Putamen (tissue), 1 donor: ENCODE measurements at regions not wholly inside any gene's neighbourhood (a gene's known extent, or its start where the extent isn't known, plus 50 kb on each side); places are given as distances from the start of the nearest gene placed in this dataset.
"Not testable (repeated sequence)": the region's sequence is repeated elsewhere in the genome, so short reads cannot be mapped to it uniquely, and the experiment has no call there.

ENCODE experiments used
- DNase-seq: peaks from one replicate; pipeline ENCODE4 v3.0.0-alpha.2; 2016; ENCODE audit warnings: low spot score

DNA sequence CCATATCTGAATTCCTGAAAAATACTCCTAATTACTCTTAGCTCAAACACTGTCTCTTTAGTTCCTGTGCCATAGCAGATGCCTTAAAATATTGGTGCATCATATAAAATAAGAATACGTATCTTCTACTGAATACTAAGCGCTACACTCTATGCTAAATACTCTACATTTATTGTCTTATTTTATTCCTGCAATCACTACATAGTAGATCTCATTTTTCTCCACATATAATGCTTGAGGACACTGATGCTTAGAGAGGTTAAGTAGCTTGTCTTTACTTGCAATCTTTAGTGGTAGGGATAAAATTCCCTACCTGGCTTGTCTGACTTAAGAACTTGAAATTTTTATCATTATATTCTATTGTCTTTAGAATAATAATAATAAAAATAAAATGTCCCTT, 137.3 kb upstream of the SETBP1 start:
- DNase-seq = no peak

DNA sequence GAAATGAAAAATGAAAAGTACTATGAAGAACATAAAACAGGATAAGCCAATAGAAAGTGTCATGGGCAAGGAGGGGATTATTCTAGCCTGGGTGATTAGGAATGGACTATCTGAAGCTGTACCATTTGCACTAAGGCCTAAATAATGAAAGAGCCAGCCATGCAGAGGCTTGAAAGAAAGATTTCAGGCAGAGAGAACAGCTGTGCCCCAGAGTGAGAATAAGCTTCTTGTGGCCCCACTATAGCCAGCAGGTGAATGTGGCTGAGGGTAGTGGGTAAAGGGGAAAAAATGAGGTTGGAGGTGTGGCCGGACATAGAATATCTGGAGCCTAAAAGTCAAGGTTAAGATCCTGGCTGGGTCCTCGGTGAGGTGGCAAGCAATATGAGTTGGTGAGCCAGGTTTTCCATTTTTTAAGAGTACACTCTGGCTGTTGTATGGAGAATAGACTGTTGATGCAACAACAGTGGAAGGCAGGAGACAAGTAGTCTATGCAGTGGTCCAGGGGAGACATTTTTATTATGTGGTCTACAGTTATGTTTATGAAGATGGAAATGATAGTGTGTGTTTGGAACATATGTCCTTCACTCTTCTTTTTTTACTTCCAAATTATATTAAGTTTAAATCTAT, 135.2 kb upstream of the SETBP1 start:
- DNase-seq = no peak

DNA sequence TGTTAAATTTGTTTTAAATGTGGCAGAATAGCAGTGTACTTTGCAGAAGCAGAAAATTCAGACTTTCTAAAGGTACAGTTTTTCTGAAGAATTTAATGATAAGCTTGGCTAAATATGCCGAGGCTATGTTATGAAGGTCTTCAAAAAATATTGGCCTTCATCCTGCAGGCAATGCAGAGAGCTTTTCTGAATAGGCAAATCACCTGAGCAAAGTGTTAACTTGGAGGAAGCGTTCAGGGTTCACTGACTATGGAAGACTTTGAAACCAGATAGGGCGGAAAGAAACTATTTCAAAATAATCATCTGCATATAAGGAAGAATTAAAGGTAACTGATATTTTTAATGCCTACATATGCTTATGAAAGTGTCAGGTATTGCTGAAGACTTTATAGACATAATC, 133.7 kb upstream of the SETBP1 start:
- DNase-seq = no peak

DNA sequence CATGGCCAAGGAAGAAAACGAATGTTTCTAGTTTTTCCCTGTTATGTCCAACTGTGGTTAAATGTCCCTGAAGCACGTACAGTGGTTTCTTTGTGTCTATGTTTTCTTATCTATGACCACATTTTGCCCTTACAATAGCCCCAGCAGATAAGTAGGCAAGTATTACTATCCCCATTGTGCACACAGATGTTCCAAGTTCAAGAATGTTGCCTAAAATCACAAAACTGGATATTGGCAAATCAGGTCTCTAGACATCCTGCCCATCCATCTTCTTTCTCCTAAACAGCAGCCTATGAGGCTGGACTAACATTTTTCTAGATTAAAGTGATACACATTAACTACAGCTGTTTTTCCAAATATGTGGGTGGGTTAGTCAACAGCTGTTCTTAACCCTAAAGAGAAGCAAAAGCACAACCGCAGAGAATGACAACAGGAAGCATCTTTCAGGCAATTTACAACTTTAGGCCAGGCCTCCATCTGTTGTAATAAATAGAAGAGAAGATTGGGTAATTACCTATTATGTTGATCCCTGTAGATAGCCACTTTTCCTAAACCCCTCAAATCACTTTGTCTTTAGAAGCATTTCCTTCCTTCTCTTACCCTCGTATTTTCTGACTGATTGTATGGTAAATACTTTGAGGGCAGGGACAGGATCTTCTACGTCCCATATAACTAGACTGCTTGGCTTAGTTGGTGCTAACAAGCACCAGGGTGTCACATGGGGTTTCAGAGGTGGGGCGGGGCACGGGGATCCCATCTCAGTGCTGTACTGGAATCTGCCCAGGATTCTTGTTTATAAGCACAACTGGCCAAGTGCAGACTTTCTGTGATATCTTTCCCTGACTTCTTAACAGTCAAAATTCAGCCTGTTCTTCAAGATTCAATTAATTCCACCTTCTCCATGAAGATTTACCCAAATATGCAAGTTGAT, 132.1 kb upstream of the SETBP1 start:
- DNase-seq = no peak

DNA sequence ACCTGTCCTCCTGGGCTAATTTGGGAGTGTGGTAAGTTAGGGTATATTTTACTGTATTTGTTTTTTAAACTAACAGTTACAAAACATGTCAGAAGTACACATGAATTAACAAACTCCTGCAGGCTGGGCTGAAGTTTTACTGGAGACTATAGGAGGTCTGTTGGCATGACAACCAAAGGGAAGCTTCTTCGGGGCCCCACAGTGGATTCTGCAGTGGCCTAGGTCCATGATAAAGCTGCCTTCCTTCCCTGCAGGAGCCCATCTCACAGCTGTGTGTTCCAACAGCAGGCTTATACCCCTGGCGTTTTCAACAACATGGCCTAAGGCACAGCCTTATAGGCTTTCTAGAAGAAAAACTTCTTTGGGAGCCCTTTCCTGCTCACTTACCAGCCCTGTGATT, 128.0 kb upstream of the SETBP1 start:
- no peak for DNase-seq

DNA sequence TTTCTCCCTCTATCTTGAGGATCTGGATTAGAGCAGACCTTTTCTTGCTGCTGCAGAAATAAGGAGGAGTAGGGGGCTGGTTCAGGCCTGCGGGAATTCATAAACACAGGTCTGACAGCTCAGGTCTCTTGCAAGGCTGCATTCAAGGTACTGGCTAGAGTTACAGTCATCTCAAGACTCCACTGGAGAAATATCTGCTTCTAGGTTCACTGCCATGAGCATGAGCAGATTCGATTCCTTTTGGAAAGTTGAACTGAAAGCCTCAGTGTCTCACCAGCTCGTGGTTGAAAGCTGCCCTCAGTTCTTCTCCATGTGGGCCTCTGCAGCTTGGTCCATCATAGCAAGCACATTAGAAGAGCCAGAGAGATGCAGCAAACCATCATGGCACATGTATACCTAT, 124.4 kb upstream of the SETBP1 start:
- no peak for DNase-seq

DNA sequence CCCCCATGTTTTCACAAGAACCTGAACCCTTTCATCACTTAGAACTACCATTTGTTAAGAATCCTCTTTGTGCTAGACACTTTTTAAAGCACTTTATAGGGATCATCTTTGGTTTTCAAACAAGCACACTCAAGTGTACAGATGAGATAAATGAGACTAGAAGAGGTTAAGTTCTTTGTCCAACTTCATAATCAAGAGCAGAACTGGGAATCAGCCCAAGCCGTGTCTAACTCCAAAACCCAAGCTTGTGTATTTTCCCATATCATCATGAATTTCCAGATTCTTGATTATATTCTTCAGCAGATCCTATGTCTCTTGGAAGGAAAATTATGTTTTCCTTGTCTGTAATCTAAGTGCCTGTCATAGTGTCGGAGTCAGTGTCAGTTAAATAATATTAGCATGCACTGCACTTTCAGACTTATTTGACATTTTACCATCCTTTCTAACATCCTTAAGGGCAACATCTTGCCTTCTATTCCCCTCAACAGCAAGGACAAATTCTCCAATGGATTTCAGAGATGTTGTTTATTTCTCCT, 123.0 kb upstream of the SETBP1 start:
- no peak for DNase-seq

DNA sequence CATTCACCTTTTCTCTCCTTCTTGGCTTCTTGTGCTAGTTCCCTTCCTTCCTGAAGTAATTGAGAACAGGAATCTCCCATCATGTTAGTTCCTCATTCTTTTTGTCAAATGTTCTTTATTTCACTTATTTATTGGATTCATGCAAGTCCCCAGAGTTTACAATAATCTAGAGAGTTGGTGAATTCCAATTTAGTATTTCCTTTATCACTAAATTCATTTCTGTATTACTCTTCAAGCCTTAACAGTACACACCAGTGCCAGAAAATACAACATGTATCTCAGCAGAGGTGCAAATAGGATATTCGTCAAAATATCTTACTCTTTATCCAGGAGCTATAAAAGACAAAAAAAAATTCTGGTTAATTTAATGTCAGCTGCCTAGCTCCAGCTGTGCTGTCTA, 121.9 kb upstream of the SETBP1 start:
- DNase-seq = no peak

DNA sequence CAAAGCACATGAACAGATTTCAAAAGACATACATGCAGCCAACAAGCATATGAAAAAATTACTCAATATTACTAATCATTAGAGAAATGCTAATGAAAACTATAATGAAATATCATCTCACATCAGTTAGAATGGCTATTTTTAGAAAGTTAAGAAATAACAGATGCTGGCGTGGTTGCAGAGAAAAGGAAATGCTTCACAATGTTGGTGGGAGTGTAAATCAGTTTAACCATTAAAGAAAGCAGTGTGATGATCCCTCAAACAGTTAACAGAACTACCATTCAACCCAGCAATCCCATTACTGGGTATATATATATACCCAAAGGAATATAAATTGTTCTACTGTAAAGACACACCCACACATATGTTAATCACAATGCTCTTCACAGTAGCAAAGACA, 117.7 kb upstream of the SETBP1 start:
- DNase-seq = no peak

DNA sequence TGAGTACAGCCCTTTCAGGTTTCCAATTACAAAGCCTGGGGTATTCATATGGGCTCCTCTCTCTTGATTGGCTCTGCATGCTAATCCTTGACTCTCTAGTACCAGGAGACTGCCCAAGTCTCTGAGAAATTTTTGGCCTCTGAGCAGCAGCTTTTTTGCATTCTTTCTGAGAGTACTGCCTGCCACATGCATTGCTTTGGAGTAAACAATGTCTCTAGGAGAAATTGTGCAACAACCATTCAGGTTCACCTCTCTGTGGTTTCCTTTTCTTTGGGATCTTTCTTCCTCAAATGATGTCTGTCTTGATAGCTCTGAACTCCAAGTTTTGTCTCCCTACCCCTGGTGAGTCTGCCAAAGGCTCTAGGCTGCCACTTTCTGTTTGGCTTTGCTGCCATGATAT, 115.8 kb upstream of the SETBP1 start:
- no peak for DNase-seq

DNA sequence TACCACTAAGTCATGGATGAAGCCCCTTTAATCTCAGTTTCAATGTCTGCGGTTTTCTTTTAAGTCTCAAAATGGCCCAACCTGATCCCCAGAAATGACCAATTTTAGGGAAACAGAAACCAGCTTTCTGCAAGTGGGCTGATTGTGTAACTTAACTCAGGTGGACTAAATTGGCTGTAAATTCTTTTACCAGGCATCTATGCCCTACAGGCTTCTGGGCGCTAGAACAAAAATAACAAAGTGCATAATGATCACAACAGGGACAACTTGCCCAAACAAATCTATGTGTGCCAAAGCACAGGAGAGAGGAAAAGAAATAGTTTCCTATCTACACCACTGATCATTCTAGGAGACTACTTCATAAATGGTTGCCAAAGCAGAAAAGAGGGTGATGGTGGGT, 112.3 kb upstream of the SETBP1 start:
- no peak for DNase-seq

DNA sequence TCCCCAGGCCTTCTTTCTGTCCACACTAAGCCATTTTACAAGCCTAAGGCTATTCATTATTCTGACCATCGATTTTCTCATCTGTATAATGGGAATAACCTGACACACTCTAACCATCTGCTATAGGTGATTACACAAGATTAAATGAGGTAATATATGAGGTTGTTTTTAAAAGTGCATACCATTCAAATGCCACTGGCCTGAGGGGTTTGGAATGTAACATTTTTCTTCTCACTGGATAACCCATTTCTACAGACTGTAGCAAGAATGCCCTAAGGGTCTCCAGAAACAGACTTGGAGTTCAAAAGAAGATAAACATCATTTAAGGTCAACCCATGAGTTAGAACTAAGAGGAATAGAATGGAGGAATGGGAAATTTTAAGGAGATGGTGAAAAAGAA, 111.7 kb upstream of the SETBP1 start:
- DNase-seq = no peak

DNA sequence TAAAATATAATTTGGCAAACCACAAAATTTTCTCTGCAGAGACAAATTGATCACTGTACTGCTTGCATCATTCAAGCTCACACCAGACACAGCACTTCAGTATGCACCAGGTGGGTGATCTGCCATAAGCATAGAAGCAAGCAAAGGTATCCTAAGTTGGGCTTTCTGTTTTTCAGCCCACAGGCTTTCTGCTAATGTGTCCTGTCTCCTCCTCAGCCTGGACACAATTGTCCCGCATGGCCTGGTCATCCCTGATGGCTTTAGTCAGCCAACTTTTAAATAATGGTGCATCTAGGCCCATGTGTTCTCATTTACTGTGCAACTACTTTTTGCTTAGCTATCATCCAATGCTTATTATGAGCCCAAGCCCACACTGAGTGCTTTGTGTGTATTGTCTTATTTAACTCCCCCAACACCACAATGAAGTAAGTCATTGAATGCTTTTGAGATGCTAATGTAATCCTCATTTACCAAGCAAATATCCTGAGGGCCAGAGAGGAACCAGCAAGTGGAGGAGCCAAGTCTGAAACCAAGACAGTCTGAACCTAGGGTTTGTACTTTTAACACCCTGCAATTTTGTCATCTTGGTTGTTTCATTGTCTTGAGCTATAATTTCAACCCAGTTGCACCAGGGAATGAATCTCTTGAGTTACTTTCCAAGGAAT, 111.2 kb upstream of the SETBP1 start:
- DNase-seq = no peak

DNA sequence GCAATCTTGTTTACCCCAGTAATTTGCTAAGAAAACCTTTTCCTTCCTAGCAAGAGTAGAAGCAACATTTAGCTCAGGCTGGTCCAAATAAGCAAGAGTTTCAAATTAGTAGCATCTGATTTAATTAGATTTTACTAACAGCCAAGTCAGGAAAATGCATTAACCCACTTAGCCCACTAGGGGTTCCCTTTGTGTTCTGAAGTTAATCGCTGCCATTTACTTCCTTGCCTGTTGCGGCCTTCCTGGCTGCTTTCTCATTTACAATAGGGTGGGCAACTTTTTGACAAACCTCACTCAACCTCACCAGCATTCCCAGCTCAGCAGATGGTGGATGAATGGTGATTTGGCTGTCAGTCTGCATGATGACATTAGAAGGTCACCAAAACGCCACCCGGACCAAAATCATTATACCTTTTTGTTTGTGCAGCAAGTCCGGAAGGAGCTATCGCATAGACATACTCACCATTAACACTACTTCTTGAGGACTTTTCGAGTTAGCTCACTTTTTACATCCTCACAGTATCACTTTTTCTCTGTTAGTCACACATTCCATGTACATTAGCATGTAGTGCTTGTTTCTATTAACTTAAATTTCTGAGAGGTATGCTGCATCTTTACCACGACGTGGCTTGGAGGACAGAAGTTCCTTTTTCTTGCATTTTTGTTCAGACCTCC, 101.5 kb upstream of the SETBP1 start:
- DNase-seq = no peak

DNA sequence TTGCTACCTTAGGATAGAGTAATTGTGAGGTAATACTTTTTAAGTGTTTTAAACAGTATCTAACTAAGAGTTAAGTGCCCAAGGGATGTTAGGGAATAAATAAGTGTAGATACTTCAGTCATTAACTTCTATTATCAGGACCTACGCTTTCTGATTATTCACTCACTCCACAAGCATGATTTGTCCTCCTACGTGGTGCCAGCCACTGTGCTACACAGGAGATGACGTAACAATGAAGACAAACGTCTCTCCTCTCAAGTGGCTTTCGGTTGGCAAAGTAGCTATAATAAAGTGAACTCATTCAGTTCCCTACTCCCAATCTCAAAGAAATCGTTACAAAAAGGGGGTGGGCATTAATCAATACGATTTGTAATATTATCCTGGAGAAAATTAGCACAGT, 100.9 kb upstream of the SETBP1 start:
- DNase-seq = no peak

DNA sequence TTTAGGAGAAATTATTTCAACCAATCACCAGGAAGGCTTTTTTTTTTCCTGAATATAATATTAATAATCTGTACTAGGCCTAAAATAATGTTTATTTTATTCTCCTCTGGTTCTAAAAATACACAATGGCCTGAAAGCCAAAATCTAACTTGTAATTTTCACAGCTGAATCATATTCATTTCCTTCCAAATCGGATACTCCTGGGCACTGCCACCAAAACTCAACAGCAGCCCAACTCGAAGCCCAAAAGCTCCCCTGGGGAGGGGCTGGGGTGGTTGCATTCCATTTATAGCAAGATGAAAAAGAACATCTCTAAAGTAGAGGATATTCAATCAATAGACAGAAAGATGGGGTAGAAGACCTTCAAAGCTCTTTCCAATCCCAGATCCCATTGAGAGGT, 100.5 kb upstream of the SETBP1 start:
- DNase-seq = no peak

DNA sequence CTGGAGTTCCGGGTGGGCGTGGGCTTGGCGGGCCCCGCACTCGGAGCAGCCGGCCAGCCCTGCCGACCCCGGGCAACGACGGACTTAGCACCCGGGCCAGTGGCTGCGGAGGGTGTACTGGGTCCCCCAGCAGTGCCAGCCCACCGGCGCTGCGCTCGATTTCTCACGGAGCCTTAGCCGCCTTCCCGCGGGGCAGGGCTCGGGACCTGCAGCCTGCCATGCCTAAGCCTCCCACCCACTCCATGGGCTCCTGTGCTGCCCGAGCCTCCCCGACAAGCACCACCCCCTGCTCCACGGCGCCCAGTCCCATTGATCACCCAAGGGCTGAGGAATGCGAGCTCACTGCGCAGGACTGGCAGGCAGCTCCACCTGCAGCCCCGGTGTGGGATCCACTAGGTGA, 99.9 kb upstream of the SETBP1 start:
- not testable (repeated sequence) for DNase-seq

DNA sequence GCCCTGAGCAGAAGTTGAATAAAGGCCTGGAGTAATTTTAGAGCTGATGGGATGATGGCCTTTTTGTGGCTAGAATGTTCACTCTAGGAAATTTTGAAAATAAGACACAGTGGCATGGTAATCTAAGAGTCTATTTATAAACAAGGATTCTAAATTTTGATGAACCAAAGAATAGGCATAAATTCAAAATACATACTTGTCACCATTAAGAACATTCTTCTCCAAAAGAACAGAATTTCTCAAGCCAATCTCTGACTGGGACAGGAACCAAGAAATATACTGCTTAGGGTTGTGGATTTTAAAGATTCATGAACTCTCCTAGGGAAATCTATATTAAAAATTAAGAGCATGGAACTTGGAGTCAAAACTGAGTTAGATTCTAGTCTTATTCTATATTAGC, 98.2 kb upstream of the SETBP1 start:
- no peak for DNase-seq

DNA sequence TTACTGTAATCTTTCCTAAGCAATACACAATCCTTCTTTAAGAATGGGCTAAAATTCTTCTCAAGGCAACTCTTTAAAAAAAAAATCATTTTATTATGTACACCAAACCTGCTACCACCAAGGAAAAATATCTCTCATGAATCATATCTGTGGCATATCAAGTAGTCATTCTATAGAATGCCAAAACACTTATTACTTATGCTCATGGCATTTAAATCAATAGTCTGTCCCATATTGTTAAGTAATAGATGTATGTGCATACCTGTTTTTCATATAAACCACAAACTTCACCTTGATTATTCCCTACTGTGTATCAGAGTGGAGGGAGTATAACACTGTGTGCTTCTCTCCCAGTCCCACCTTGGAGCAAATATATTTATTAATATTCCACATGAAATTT, 95.8 kb upstream of the SETBP1 start:
- DNase-seq = no peak

DNA sequence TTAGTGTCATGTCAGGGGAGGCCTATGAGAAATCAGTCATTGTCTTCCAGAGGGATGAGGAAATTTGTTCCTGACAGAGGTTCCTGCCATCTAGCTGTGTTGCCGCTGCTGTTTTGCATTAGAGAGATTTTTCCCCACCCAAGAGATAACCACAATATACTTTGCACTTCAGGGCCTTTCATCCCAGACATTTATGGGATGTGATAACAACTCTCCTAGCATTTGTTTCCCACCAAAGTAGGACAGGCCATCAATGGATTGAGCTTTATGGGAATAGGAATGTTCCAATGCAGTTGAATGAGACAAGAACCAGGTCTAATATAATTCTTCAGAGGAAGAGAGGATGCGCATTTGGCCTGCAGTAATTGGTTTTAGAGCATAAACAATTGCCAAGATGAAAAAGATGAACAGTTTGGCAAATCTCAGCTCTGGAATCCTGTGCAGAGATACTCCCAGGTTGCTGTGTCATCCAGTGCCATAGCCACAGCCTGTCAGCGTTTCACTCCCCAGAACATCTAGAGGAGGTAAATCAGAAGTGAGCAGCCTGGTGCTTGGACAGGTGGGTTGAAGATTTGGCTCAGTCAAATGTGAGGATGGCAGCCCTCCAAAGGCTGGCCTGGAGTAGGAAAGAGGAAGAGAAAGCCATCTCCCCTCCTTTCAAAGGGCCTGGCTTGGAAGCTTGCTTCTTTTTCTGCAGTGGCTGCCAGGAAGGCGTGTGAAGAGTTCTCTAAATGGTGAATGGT, 93.7 kb upstream of the SETBP1 start:
- no peak for DNase-seq

DNA sequence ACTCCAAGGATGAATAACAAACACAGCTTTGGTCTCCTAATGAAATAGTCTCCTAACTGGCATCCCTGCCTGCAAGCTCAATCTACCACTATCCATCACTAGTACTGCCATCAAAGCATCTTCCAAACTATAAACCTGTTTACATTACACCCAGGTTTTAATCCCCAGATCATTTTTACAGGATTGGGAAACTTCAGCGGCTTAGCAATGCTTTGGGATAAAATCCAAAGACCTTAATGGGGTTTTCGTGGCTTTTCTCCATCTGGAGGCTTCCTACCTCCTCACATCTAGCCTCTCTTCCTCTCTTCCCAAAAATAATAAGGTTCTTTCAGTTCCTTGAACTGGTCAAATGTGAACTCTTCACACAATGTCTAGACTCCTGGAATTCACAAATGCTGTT, 92.2 kb upstream of the SETBP1 start:
- DNase-seq = no peak
